NCI-H146 treated with DMSO at 0.1 percent for 48 hours (cell line): ENCODE measurements at regions not wholly inside any gene's neighbourhood (a gene's known extent, or its start where the extent isn't known, plus 50 kb on each side); places are given as distances from the start of the nearest gene placed in this dataset.
A peak's percentile ranks its signal among the peaks of the same experiment; 100 is the strongest.
"Not testable (repeated sequence)": the region's sequence is repeated elsewhere in the genome, so short reads cannot be mapped to it uniquely, and the experiment has no call there.

ENCODE experiments used
- DNase-seq: peaks from one replicate; lab custom pipeline; 2025; ENCODE audit not compliant: unreplicated experiment; lab: John Stamatoyannopoulos, UW

DNA sequence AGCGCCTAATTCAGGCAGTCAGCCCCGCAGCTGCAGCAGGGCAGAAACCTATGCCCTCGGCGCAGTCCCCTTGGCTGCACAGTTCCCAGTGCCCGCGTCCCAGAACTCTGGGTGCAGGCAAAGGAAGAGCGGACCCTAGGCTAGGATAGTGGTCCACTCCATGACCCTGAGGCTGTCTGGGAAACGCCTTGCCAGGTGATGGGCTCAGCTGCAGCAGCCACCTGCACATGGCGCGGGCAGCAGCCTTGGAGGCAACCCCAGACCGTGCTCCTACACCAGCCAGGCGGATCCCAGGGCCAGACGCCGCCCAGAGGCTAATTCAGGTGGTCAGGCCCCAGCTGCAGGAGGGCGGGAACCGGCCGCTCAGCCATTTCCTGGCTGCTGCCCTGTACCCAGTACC lies 83.0 kb downstream of the POTEC start:
- DNase-seq: not testable (repeated sequence)

- DNase-seq: not testable (repeated sequence)
Observed at GRCh38 chr18:14459826-14460225, 83.6 kb downstream of the POTEC start.

- not testable (repeated sequence) for DNase-seq
Observed at GRCh38 chr18:14458009-14458945, 85.1 kb downstream of the POTEC start.

DNA sequence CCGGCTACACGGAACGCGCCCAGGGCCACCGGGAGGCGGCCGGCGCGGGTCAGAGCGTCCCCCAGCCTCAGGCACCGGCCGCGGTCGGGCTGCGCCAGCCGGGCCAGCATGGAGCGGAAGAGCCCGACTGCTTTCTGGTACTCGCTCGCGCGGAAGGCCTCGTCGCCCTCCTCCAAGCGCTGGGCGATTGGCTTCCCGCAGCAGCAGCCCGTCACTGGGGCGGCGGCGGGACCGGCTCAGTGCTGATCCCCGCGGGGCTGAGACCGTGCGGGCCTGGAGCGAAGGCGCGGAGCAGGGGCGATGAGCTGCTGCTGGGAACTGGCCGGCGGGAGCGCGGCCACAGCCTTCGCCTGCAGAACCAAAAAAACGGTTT lies 92.8 kb downstream of the POTEC start:
- DNase-seq: not testable (repeated sequence)

DNA sequence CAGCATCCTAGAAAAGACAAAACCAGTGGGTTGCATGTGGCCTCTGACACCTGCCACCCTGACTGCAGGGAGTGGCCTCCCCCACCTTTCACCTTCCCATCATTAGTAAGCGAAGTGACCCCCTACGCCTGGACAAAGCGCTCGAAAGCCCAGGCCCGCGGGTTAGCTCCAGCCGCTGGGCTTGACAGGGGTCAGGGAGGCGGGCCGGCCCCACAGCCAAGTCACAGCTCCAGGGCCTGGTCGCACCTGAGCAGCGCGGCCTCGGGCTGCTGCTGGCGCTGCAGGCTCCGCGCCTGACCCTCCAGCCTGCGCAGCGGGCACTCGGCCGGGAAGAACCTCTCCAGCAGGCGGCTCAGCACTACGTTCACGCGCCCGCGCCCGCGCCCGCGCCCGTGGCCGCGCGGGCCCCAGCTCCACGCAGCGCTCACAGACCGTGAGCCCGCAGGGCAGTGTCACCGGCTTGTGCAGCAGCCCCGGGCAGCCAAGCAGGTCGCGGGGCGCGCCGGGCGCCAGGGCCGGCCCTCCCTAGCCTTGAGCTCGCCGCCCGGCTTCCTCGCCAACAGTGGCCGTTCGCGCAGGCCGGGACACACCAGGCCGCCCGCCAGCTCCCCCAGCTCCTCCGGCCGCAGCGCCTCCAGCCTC lies 93.3 kb downstream of the POTEC start:
- not testable (repeated sequence) for DNase-seq

GRCh38 chr18:14449062-14449461 lies 94.3 kb downstream of the POTEC start:
- not testable (repeated sequence) for DNase-seq

- not testable (repeated sequence) for DNase-seq
Observed at GRCh38 chr18:14447715-14448114, 95.7 kb downstream of the POTEC start.

DNA sequence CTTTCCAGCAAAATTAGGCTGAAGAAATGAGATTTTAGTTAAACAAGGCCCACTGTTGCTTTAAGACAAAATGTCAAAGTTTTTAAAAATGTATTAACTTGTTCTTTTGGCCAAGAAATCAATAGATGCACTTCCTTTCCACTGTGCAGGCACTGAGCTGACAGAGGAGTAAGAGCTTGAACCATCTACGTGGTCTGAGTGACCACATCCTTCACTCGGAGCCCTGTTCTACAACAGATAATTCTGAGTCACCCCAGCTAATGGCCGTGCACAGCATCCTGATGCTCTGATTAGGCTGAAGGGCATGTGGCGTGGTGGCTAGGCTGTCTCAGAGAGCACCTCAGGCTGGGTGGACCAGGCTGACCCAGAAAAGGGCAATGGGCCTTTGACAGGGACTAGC lies 107.9 kb downstream of the POTEC start:
- not testable (repeated sequence) for DNase-seq

DNA sequence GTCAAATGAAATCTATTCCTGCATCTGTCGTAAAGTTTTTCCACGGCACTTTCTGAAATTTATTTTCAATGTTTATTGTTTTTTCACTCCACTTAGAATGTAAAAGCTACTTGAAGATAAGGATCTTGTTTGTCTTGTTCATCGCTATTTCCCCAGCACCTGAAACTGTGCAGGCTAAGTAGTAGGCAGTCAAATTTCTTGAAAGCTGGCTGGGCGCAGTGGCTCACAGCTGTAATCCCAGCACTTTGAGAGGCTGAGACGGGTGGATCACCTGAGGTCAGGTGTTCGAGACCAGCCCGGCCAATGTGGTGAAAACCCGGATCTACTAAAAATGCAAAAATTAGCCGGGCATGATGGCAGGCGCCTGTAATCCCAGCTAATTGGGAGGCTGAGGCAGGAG lies 111.0 kb downstream of the POTEC start:
- not testable (repeated sequence) for DNase-seq

GRCh38 chr18:14431031-14431521 lies 112.3 kb downstream of the POTEC start:
- peak; percentile 9 for DNase-seq

DNA sequence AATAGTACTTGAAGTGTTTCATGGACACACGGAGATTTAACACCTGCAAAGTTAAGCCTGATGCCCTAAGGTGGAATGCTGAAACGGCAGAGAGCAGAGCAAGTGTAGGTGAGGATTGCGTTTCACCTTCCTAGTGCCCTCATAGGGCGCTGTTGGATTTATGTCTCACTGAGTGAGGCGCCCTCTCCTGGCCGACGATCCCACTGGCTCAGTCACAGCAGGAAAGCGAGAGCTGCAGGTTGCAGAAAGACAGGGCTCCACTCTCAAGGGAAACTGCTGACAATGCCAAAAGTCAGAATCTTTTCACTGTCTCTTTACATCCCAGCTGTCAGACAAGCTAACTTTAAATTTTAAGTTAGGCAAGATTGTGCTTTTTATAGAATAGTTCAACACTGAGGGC lies 127.6 kb downstream of the POTEC start:
- not testable (repeated sequence) for DNase-seq

GRCh38 chr18:14415399-14415798 lies 128.0 kb downstream of the POTEC start:
- not testable (repeated sequence) for DNase-seq

- not testable (repeated sequence) for DNase-seq
Observed at GRCh38 chr18:14395533-14395932, 147.9 kb downstream of the POTEC start.

DNA sequence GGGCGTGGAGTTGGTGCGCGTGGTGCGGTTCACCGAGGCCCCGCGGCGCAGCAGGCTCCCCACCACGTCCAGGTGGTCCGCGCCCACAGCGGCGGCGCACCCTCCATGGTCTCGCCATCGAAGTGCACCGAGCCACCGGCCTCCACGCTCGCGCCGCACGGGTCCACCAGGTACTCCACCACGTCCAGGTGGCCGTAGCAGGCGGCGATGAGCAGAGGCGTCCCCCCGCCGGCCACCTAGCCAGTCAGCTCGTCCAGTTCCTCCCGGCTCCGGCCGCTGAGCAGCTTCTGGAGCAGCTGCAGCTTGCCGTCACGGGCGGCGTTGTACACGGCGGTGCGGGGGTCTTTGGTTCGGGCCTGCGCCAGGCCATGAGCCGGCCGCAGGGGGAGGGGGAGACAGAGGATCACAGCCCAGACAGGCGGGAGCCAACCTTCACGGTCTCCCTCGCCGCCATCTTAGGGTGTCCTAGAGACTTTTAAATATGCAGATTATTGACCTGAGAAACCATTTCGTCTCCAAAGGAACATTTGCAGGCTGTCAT lies 149.8 kb downstream of the POTEC start:
- not testable (repeated sequence) for DNase-seq

- not testable (repeated sequence) for DNase-seq
Observed at GRCh38 chr18:14392604-14393003, 150.8 kb downstream of the POTEC start.

DNA sequence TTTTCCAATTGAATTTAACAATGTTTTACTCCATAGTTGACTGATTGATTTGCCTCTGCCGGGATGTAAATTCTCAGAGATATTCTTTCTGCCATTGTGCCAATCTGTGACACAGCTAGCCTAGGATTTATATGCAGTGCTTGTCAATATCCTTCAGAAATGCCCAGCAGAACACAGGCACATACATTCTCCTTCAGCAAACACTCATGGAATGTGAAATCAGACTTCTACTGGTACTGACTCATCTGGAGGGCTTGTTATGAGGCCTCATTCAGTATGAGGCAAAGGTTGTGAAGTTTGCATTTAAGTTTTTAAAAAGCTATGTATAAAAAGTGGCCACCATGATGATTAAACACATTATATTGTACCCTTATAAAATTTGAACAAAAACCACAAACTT lies 158.4 kb downstream of the POTEC start:
- DNase-seq: not testable (repeated sequence)

- DNase-seq: not testable (repeated sequence)
Observed at GRCh38 chr18:14382666-14383065, 160.7 kb downstream of the POTEC start.

DNA sequence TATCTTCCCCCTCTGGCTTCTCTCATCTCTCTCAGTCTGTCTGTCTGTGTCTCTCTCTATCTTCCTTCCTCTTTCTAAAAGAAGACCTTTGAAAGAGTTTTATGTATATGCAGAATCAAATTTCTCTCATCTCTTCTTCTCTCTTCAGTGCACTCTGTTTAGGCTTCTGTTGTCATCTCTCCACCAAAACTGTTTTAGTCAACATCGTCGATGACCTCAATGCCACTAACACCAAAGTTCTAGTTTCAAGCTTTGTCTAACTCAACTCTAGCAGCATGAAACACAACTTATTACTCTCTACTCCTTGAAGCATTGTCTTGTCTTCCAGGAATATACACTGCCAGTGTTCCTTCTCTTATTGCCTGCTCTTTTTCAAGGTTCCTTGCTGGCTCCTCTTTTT lies 163.9 kb downstream of the POTEC start:
- not testable (repeated sequence) for DNase-seq

DNA sequence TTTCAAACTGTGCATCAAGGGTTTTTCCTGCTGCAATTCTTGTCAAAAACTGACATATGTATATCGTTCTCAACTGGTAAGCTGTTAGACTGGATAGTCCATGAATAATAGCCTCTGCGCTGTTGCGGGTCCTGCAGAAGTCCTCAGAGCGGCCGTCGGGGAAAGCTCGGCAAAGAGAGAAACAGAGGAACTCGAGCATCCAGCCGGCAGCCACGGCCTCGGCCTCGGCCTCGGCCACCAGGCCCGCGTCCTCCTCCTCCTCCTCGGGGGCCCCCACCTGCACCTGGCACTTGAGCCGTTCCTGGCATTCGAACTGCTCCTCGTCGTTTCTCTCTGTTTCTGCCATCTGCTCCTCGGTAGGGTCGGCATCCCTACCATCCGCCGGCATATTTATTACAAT lies 165.0 kb downstream of the POTEC start:
- DNase-seq: not testable (repeated sequence)

DNA sequence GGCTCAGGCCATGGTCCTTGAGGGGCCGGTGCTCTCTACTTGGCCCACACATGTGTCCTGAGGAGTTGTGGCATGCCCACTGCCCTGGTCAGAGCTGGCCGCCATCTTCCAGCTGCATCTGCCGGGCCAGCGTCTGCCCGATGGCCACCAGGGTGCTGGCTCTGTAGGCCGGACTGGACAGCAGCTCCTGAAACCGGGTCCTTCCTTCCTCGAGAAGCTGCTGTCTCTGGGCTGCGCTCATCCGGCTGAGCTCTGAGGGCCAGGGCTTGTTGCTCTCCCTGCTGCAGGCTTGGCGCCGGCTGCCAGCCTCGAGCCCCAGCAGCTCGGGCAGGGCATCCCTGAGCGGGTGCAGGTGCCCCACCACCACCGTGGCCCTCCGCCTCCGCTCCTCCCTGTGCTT lies 182.1 kb downstream of the POTEC start:
- not testable (repeated sequence) for DNase-seq

GRCh38 chr18:14357553-14358297 lies 185.7 kb downstream of the POTEC start:
- DNase-seq: not testable (repeated sequence)
